ENCODE measurements at regions not wholly inside any gene's neighbourhood (a gene's known extent, or its start where the extent isn't known, plus 50 kb on each side); places are given as distances from the start of the nearest gene placed in this dataset.

DNA sequence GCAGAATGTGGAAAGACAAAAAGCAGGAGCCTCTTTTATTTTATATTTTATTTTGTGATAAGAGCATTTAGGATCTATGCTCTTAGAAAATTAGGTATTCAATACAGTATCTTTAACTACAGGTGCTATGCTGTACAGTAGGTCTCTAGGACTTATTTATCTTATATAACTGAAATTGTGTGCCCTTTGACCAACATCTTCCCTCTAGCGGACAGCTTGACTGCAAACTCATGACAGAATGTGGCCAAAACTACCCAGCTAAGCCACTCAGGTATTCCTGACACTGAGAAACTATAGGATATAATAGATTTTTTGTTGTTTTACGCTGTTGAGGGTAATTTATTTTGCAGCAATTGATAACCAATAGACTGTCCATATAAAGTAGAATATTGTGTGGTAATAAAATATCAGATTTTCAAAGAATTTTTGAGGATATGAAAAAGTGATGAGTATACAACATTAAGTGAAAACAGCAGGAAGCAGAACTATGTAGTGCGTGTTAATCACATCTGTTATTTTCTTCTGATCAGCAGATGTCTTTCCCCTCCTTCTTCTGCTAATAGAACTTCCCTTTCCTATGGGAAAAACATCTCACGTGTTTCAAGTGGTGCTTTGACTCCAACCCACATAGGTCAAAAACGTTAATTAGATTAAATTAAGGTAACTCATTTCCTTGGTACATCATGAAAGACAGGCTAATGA, 69.9 kb upstream of the SELENOP start:
- H2AFZ ChIP-seq (ENCODE audit: low read length), result no peak overlapping the region
- DNase-seq (ENCODE audit: low read depth in 1 of 2, low spot score in 2 of 2) (no peak), FAIRE-seq (no peak)
- no peaks in the 10 kb centered on the region for H3K79me2 ChIP-seq (ENCODE audit: control insufficient read depth in 1 of 2, insufficient read depth in 2 of 2, low read length in 2 of 2)
- no peak overlapping the region for H3K56ac ChIP-seq (replicated peaks; ENCODE audit: insufficient read length, low read depth, low read length)
- ChIA-PET POLR2A (ENCODE audit: partially characterized antibody) (no interaction called here), CTCF (ENCODE audit: partially characterized antibody) (interaction anchor here (0.8 to 6.6 kb wide), 3 partner anchors 7 to 114 kb away, joined by 3 to 31 read pairs (median 3); no protein-coding TSS in a partner anchor)
- no peak for TF ChIP-seq RBBP5 (IDR thresholded peaks at IDR 0.05; ENCODE audit: borderline replicate concordance, low read depth, low read length)
- no peak for TF ChIP-seq TAF1 (IDR thresholded peaks at IDR 0.05; ENCODE audit: low read depth, low read length)
- no peak for TF ChIP-seq KDM5A (IDR thresholded peaks at IDR 0.05; ENCODE audit: low read length)
- no peak for TF ChIP-seq KDM4A (IDR thresholded peaks at IDR 0.05; ENCODE audit: low read depth, low read length, severe bottlenecking)
- TF ChIP-seq PHF8 (conservative IDR thresholded peaks at IDR 0.05; ENCODE audit: low read depth, low read length), result no peak
- no peak for TF ChIP-seq BACH1 (IDR thresholded peaks at IDR 0.05; ENCODE audit: low read length)
- no peak for TF ChIP-seq MAFK (IDR thresholded peaks at IDR 0.05; ENCODE audit: low read depth, low read length)
- TF ChIP-seq SP2 (IDR thresholded peaks at IDR 0.05; ENCODE audit: low read length), result no peak
- no peak for TF ChIP-seq CBX5 (IDR thresholded peaks at IDR 0.05; ENCODE audit: low read depth, low read length)
- H3K18ac ChIP-seq (ENCODE audit: extremely low read depth, low read length), result no peak overlapping the region
- no peaks in the 10 kb centered on the region for H3K36me3 ChIP-seq (ENCODE audit: control insufficient read depth in 2 of 4, insufficient read depth in 4 of 4, low read length in 3 of 4)
- H2BK15ac ChIP-seq (ENCODE audit: low read length), result no peak overlapping the region
- no peak overlapping the region for H2BK120ac ChIP-seq (replicated peaks; ENCODE audit: low read depth, low read length)
- H4K91ac ChIP-seq (replicated peaks; ENCODE audit: insufficient read length, low read length), result no peak overlapping the region
- 92% methylated on average over 5 of the region's 5 CpGs; no CpG with 5 or more reads in 1 of the 2 experiments for WGBS, 2 experiments (ENCODE audit: extremely low coverage in 1 of 2, insufficient coverage in 1 of 2, insufficient read length in 1 of 2, insufficient replicate concordance in 2 of 2, low coverage in 1 of 2, low lambda C conversion rate in 2 of 2, missing lambda C conversion rate in 1 of 2)
- no peaks in the 10 kb centered on the region for H4K20me1 ChIP-seq (replicated peaks in 1 of 2; ENCODE audit: control insufficient read depth in 1 of 2, insufficient read depth in 2 of 2, low read length in 2 of 2)
- no peak overlapping the region for H3K23ac ChIP-seq (ENCODE audit: insufficient read length)
- no peak overlapping the region for H3K9ac ChIP-seq (replicated peaks in 1 of 4; ENCODE audit: extremely low read depth in 1 of 4, low read depth in 3 of 4, low read length in 3 of 4)
- H3K79me1 ChIP-seq (ENCODE audit: low read depth, low read length), result no peaks in the 10 kb centered on the region
- H4K8ac ChIP-seq (ENCODE audit: extremely low read depth, insufficient read depth, low read length), result no peak overlapping the region
- H2BK12ac ChIP-seq (ENCODE audit: low read depth, low read length), result no peak overlapping the region
- no peak overlapping the region for H3K4ac ChIP-seq (replicated peaks; ENCODE audit: insufficient read length, low read depth, low read length)
- H4K5ac ChIP-seq (ENCODE audit: insufficient read length, low read depth, low read length), result no peak overlapping the region
- H3K14ac ChIP-seq (ENCODE audit: insufficient read length), result no peak overlapping the region
- H3K9me3 ChIP-seq (ENCODE audit: insufficient read depth in 2 of 2, low read depth in 1 of 2, low read length in 1 of 2), result no peaks in the 10 kb centered on the region
- no peak overlapping the region for H3K27ac ChIP-seq (ENCODE audit: low read depth, low read length)
- no peak overlapping the region for H2BK5ac ChIP-seq (ENCODE audit: low read depth, low read length)
- H3K4me1 ChIP-seq (replicated peaks in 1 of 4; ENCODE audit: control insufficient read depth in 3 of 4, insufficient read depth in 4 of 4, low read length in 3 of 4), result no peaks in the 10 kb centered on the region
- no peaks in the 10 kb centered on the region for H3K27me3 ChIP-seq (replicated peaks in 1 of 4; ENCODE audit: control insufficient read depth in 3 of 4, extremely low read depth in 1 of 4, insufficient read depth in 3 of 4, low read length in 3 of 4)
- H3K4me2 ChIP-seq (ENCODE audit: insufficient read depth in 1 of 2, low read depth in 2 of 2, low read length in 2 of 2), result no peak overlapping the region
- H2AK5ac ChIP-seq (ENCODE audit: low read depth, low read length), result no peak overlapping the region
- no peak overlapping the region for H2BK20ac ChIP-seq (ENCODE audit: low read length)
- no peaks in the 10 kb centered on the region; the same call in 1 of the 2 replicates for H3K23me2 ChIP-seq (ENCODE audit: low read depth, low read length)
- no peak overlapping the region for H3K4me3 ChIP-seq (ENCODE audit: extremely low read depth in 1 of 4, insufficient read depth in 2 of 4, low read depth in 3 of 4, low read length in 4 of 4)
